PC-3 (cell line): ENCODE measurements at regions not wholly inside any gene's neighbourhood (a gene's known extent, or its start where the extent isn't known, plus 50 kb on each side); places are given as distances from the start of the nearest gene placed in this dataset.

Experiments used
- ATAC-seq: fragments of 200-7000 bp; cut with Tn5 transposase; 2 replicates; pipeline ENCODE4 v1.9.1; 2020; ENCODE audit warnings: mild to moderate bottlenecking, moderate library complexity
- BruUV-seq: library from RNA; stranded (reverse); fragments of 400-500 nt; replicated peaks from 2 replicates; lab custom pipeline; 2021; lab: Mats Ljungman, UMichigan
- CTCF ChIA-PET: fragments of 300-600 bp; sonication (Branson Sonifier 250); formaldehyde crosslinking; loops from one replicate; lab custom pipeline; 2022; ENCODE audit warnings: antibody characterized with exemption; lab: Charles Lee
- POLR2A ChIA-PET: fragments of 300-600 bp; sonication (Branson Sonifier 250); formaldehyde crosslinking; loops from one replicate; lab custom pipeline; 2022; ENCODE audit warnings: antibody characterized with exemption; ENCODE audit not compliant: unreplicated experiment; lab: Charles Lee
- DNase-seq: peaks from one replicate; pipeline ENCODE4 v3.0.0-alpha.2; 2015
- H2AFZ ChIP-seq: fragments of 300-600 bp; sonication (generic); 2 replicates; pipeline ENCODE4 v1.6.0; 2016; ENCODE audit warnings: antibody characterized with exemption, low read length
- H3F3A ChIP-seq: fragments of 300-600 bp; sonication (generic); one replicate; pipeline ENCODE4 v1.6.0; 2017; ENCODE audit warnings: antibody characterized with exemption, low read length, control low read depth, mild to moderate bottlenecking; ENCODE audit not compliant: unreplicated experiment
- H3K27ac ChIP-seq: fragments of 300-600 bp; sonication (generic); 2 replicates; pipeline ENCODE4 v1.5.1; 2016; ENCODE audit warnings: mild to moderate bottlenecking, low read length
- H3K27me3 ChIP-seq: fragments of 300-600 bp; sonication (generic); 2 replicates; pipeline ENCODE4 v1.6.1; 2016; ENCODE audit warnings: low read length, mixed read lengths
- H3K36me3 ChIP-seq: fragments of 300-600 bp; sonication (generic); 2 replicates; pipeline ENCODE4 v1.6.1; 2016; ENCODE audit warnings: low read depth, mixed run types, low read length, mixed read lengths
- H3K4me1 ChIP-seq: fragments of 300-600 bp; sonication (generic); 2 replicates; pipeline ENCODE4 v1.5.1; 2016; ENCODE audit warnings: low read length; ENCODE audit not compliant: insufficient read depth
- H3K4me2 ChIP-seq: fragments of 300-600 bp; sonication (generic); 2 replicates; pipeline ENCODE4 v1.6.0; 2016; ENCODE audit warnings: low read length
- H3K4me3 ChIP-seq: fragments of 300-600 bp; sonication (generic); 2 replicates; pipeline ENCODE4 v1.5.1; 2016; ENCODE audit warnings: mild to moderate bottlenecking, low read length, mixed read lengths
- H3K79me2 ChIP-seq: fragments of 300-600 bp; sonication (generic); 2 replicates; pipeline ENCODE4 v1.6.1; 2017; ENCODE audit warnings: low read length, mixed read lengths
- H3K9ac ChIP-seq: fragments of 300-600 bp; sonication (generic); 2 replicates; pipeline ENCODE4 v1.6.0; 2016; ENCODE audit warnings: mild to moderate bottlenecking, low read length
- H3K9me2 ChIP-seq: fragments of 300-600 bp; sonication (generic); replicated peaks from 2 replicates; pipeline ENCODE4 v1.6.1; 2016; ENCODE audit warnings: mixed run types, low read length, mixed read lengths
- H3K9me3 ChIP-seq: fragments of 300-600 bp; sonication (generic); 2 replicates; pipeline ENCODE4 v1.6.1; 2016; ENCODE audit warnings: low read length, mixed read lengths
- H4K20me1 ChIP-seq: fragments of 300-600 bp; sonication (generic); 2 replicates; pipeline ENCODE4 v1.6.1; 2016; ENCODE audit warnings: low read length, mixed read lengths
- CTCF ChIP-seq: fragments of 300-600 bp; sonication (generic); conservative IDR thresholded peaks from 2 replicates; pipeline ENCODE4 v1.5.1; 2017; ENCODE audit warnings: antibody characterized with exemption, low read depth, mild to moderate bottlenecking, low read length
- EZH2 ChIP-seq: fragments of 300-600 bp; sonication (generic); IDR thresholded peaks from one replicate; pipeline ENCODE4 v1.6.1; 2017; ENCODE audit warnings: antibody characterized with exemption, mild to moderate bottlenecking, low read length; ENCODE audit not compliant: unreplicated experiment
- EZH2phosphoT487 ChIP-seq: fragments of 300-600 bp; sonication (generic); IDR thresholded peaks from 2 replicates; pipeline ENCODE4 v1.6.1; 2018; ENCODE audit warnings: mild to moderate bottlenecking, antibody characterized with exemption, low read length, borderline replicate concordance
- intact Hi-C: fragments of 100-400 bp; cut with micrococcal nuclease; formaldehyde crosslinking; loops from 2 replicates; pipeline ENCODE4 v1.9.0; 2023

GRCh38 chr16:54554581-54554980, 268.0 kb upstream of the IRX3 start:
- no TSS peak for BruUV-seq

GRCh38 chr16:54548281-54548680, 261.7 kb upstream of the IRX3 start:
- TF ChIP-seq CTCF: no peak
- TF ChIP-seq EZH2phosphoT487: no peak
- no peak for TF ChIP-seq EZH2
- ChIA-PET CTCF (no interaction called here), POLR2A (no interaction called here)
- BruUV-seq: no TSS peak
- Histone ChIP-seq H3K9me2 (no peaks in the 10 kb centered on the region), H3K27ac (no peak overlapping the region), H3K36me3 (no peaks in the 10 kb centered on the region), H3K4me2 (no peak overlapping the region), H2AFZ (no peak overlapping the region), H3F3A (no peaks in the 10 kb centered on the region), H4K20me1 (no peaks in the 10 kb centered on the region), H3K4me1 (no peaks in the 10 kb centered on the region), H3K9ac (no peak overlapping the region), H3K79me2 (no peaks in the 10 kb centered on the region), H3K4me3 (no peak overlapping the region), H3K27me3 (no peaks in the 10 kb centered on the region), H3K9me3 (no peaks in the 10 kb centered on the region)
- ATAC-seq: no peak
- intact Hi-C loops: no loop called here
- no peak for DNase-seq

More at GRCh38 chr16:54554581-54554980, 268.0 kb upstream of the IRX3 start:
- DNase-seq (no peak), ATAC-seq (no peak)
- H4K20me1 ChIP-seq: no peaks in the 10 kb centered on the region
- H3K4me3 ChIP-seq: no peak overlapping the region
- no peaks in the 10 kb centered on the region for H3F3A ChIP-seq
- H3K9me3 ChIP-seq: no peaks in the 10 kb centered on the region
- no peak overlapping the region for H2AFZ ChIP-seq
- no peaks in the 10 kb centered on the region for H3K27me3 ChIP-seq
- POLR2A ChIA-PET: no interaction called here
- H3K4me1 ChIP-seq: no peaks in the 10 kb centered on the region
- H3K9me2 ChIP-seq: no peaks in the 10 kb centered on the region
- no peak overlapping the region for H3K4me2 ChIP-seq
- intact Hi-C loops: no loop called here
- CTCF ChIA-PET: no interaction called here
- no peaks in the 10 kb centered on the region for H3K36me3 ChIP-seq
- no peak overlapping the region for H3K27ac ChIP-seq
- no peak overlapping the region for H3K9ac ChIP-seq
- no peaks in the 10 kb centered on the region for H3K79me2 ChIP-seq
- TF ChIP-seq EZH2phosphoT487 (no peak), CTCF (no peak), EZH2 (no peak)

GRCh38 chr16:54547052-54547451, 260.5 kb upstream of the IRX3 start:
- intact Hi-C loops: no loop called here
- CTCF ChIA-PET: no interaction called here
- Histone ChIP-seq H3K36me3 (no peaks in the 10 kb centered on the region), H3K9me3 (no peaks in the 10 kb centered on the region), H3K79me2 (no peaks in the 10 kb centered on the region), H3K9me2 (no peaks in the 10 kb centered on the region), H3K27me3 (peaks cover 7% of the 10 kb centered on the region), H3F3A (no peaks in the 10 kb centered on the region), H3K4me3 (no peak overlapping the region), H3K4me2 (no peak overlapping the region), H4K20me1 (no peaks in the 10 kb centered on the region), H2AFZ (no peak overlapping the region), H3K9ac (no peak overlapping the region), H3K27ac (no peak overlapping the region), H3K4me1 (no peaks in the 10 kb centered on the region)
- no peak for ATAC-seq
- no peak for DNase-seq
- TF ChIP-seq EZH2 (no peak), CTCF (no peak), EZH2phosphoT487 (no peak)
- BruUV-seq: no TSS peak
- POLR2A ChIA-PET: no interaction called here
